CD4-positive, alpha-beta T cell treated with Interleukin-15 for 4 hours (primary cell): ENCODE measurements at regions not wholly inside any gene's neighbourhood (a gene's known extent, or its start where the extent isn't known, plus 50 kb on each side); places are given as distances from the start of the nearest gene placed in this dataset.

Source experiments
- DNase-seq: peaks from one replicate; pipeline ENCODE4 v3.0.0-alpha.2; 2020; ENCODE audit warnings: low spot score

- DNase-seq: no peak
Observed at GRCh38 chr22:49107961-49108530, 719.6 kb downstream of the BRD1 start.

- no peak for DNase-seq
Observed at GRCh38 chr22:49107561-49107960, 720.1 kb downstream of the BRD1 start.

GRCh38 chr22:49106842-49107152 lies 720.9 kb downstream of the BRD1 start:
- DNase-seq: no peak

- no peak for DNase-seq
Observed at GRCh38 chr22:49106096-49106841, 721.4 kb downstream of the BRD1 start.

GRCh38 chr22:49104434-49104833 lies 723.2 kb downstream of the BRD1 start:
- no peak for DNase-seq

- no peak for DNase-seq
Observed at GRCh38 chr22:49103314-49104059, 724.2 kb downstream of the BRD1 start.

- DNase-seq: no peak
Observed at GRCh38 chr22:49102367-49102766, 725.3 kb downstream of the BRD1 start.

- no peak for DNase-seq
Observed at GRCh38 chr22:49101873-49102272, 725.8 kb downstream of the BRD1 start.

GRCh38 chr22:49101225-49101624 lies 726.4 kb downstream of the BRD1 start:
- no peak for DNase-seq

GRCh38 chr22:49100773-49101172 lies 726.9 kb downstream of the BRD1 start:
- no peak for DNase-seq

- DNase-seq: no peak
Observed at GRCh38 chr22:49100316-49100715, 727.4 kb downstream of the BRD1 start.

GRCh38 chr22:49099496-49100124 lies 728.1 kb downstream of the BRD1 start:
- DNase-seq: no peak

GRCh38 chr22:49099089-49099488 lies 728.6 kb downstream of the BRD1 start:
- DNase-seq: no peak

GRCh38 chr22:49097966-49098365 lies 729.7 kb downstream of the BRD1 start:
- no peak for DNase-seq

GRCh38 chr22:49097171-49097925 lies 730.3 kb downstream of the BRD1 start:
- DNase-seq: no peak

GRCh38 chr22:49096476-49096875 lies 731.2 kb downstream of the BRD1 start:
- no peak for DNase-seq

- no peak for DNase-seq
Observed at GRCh38 chr22:49095366-49095765, 732.3 kb downstream of the BRD1 start.

- DNase-seq: no peak
Observed at GRCh38 chr22:49094858-49095257, 732.8 kb downstream of the BRD1 start.

- DNase-seq: no peak
Observed at GRCh38 chr22:49094151-49094550, 733.5 kb downstream of the BRD1 start.

- DNase-seq: no peak
Observed at GRCh38 chr22:49093192-49093880, 734.3 kb downstream of the BRD1 start.

GRCh38 chr22:49092716-49093115 lies 735.0 kb downstream of the BRD1 start:
- no peak for DNase-seq
